ENCODE measurements at regions not wholly inside any gene's neighbourhood (a gene's known extent, or its start where the extent isn't known, plus 50 kb on each side); places are given as distances from the start of the nearest gene placed in this dataset.

DNA sequence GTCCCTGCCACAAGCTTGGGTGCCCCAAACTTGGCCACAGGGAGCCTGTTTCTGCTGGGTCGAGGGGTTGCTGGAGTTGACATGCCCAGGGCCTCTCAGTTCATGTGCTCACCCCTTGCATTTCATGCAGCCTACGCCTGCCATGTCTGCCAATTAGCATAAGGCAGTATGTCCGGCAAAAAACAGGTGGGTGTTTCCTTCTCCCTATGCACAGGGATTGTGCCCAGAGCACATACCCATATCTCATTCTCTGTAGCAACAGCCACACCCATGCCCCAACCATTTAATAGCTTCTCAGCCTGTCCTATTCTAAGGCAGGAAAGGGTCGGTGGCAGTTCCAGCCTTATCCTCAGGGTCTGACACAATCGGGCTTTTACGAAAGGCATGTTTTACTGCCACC, 340.4 kb upstream of the ASIC2 start:
- TF ChIP-seq GATA2 (IDR thresholded peaks at IDR 0.05; ENCODE audit: low read depth, low read length) (no peak), GATA3 (IDR thresholded peaks at IDR 0.05; ENCODE audit: low read depth, low read length) (no peak)
